SK-N-MC (cell line): ENCODE measurements at regions not wholly inside any gene's neighbourhood (a gene's known extent, or its start where the extent isn't known, plus 50 kb on each side); places are given as distances from the start of the nearest gene placed in this dataset.
"Not testable (repeated sequence)": the region's sequence is repeated elsewhere in the genome, so short reads cannot be mapped to it uniquely, and the experiment has no call there.

Experiments used
- DNase-seq: peaks from one replicate; pipeline ENCODE4 v3.0.0-alpha.2; 2011; ENCODE audit warnings: low read depth, low spot score
- H3K27ac ChIP-seq: fragments of 200-600 bp; sonication (generic); 2 replicates; pipeline ENCODE4 v1.5.1; 2016; ENCODE audit warnings: mixed run types
- H3K36me3 ChIP-seq: fragments of 200-600 bp; sonication (generic); 2 replicates; pipeline ENCODE4 v1.6.1; 2017; ENCODE audit warnings: antibody characterized with exemption, low read length, mixed read lengths; ENCODE audit not compliant: insufficient read depth
- H3K4me3 ChIP-seq: fragments of 200-600 bp; sonication (generic); 2 replicates; pipeline ENCODE4 v1.5.1; 2016
- H3K9ac ChIP-seq: fragments of 200-600 bp; sonication (generic); 2 replicates; pipeline ENCODE4 v1.8.0; 2017; ENCODE audit warnings: mixed run types, mixed read lengths; ENCODE audit not compliant: insufficient read length
- H3K9me3 ChIP-seq: fragments of 200-600 bp; sonication (generic); 2 replicates; pipeline ENCODE4 v1.6.1; 2017; ENCODE audit warnings: low read depth, mild to moderate bottlenecking, antibody characterized with exemption, low read length, moderate library complexity, mixed read lengths
- EZH2 ChIP-seq: fragments of 200-600 bp; sonication (generic); IDR thresholded peaks from one replicate; pipeline ENCODE4 v1.6.1; 2017; ENCODE audit warnings: antibody characterized with exemption
- FOXP2 ChIP-seq: optimal IDR thresholded peaks from 2 replicates; pipeline ENCODE3; 2011; ENCODE audit warnings: mild to moderate bottlenecking, moderate library complexity; ENCODE audit not compliant: insufficient read depth; ENCODE audit errors: extremely low read length, control extremely low read depth
- POLR2AphosphoS5 ChIP-seq: IDR thresholded peaks from 2 replicates; pipeline ENCODE4 v1.6.1; 2012; ENCODE audit warnings: mild to moderate bottlenecking, low read depth, low read length, borderline replicate concordance

DNA sequence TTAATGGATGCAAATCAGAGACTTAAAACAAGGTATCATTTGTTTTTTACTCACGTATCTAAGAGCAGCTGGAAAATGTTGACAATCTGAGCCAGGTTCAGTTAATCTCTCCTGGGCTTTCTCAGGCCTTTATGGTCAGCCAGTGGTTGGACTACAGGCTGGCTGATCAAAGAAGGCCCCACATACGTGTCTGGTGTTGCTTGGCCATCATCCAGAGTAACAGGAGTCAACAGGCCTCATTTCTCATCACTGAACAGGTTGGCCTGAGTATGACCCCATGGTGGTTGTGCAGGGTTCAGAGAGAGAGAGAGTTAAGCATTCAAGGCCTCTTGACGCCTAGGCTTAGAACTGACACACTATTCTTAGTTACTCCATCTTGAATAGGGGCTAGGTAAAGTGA is 97.0 kb upstream of the VLDLR start:
- Histone ChIP-seq H3K9ac (no peak overlapping the region), H3K36me3 (no peaks in the 10 kb centered on the region), H3K27ac (no peak overlapping the region), H3K9me3 (no peaks in the 10 kb centered on the region), H3K4me3 (no peak overlapping the region)
- no peak for DNase-seq
- TF ChIP-seq EZH2 (no peak), POLR2AphosphoS5 (no peak), FOXP2 (no peak)

DNA sequence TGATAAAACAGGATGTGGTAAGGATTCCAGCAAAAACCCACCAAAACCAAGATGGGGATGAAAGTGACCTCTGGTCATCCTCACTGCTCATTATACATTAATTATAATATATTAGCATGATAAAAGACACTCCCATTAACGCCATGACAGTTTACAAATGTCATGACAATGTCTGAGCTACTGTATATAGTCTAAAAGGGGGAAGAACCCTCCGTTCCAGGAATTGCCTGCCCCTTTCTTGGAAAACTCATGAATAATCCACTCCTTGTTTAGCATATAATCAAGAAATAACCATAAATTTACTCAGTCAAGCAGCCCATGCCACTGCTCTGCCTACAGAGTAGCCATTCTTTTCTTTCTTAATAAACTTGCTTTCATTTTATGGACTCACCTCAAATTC is 96.4 kb upstream of the VLDLR start:
- no peak for DNase-seq
- Histone ChIP-seq H3K27ac (no peak overlapping the region), H3K4me3 (no peak overlapping the region), H3K36me3 (no peaks in the 10 kb centered on the region), H3K9ac (no peak overlapping the region), H3K9me3 (no peaks in the 10 kb centered on the region)
- TF ChIP-seq POLR2AphosphoS5 = no peak
- no peak for TF ChIP-seq FOXP2
- TF ChIP-seq EZH2 = no peak

DNA sequence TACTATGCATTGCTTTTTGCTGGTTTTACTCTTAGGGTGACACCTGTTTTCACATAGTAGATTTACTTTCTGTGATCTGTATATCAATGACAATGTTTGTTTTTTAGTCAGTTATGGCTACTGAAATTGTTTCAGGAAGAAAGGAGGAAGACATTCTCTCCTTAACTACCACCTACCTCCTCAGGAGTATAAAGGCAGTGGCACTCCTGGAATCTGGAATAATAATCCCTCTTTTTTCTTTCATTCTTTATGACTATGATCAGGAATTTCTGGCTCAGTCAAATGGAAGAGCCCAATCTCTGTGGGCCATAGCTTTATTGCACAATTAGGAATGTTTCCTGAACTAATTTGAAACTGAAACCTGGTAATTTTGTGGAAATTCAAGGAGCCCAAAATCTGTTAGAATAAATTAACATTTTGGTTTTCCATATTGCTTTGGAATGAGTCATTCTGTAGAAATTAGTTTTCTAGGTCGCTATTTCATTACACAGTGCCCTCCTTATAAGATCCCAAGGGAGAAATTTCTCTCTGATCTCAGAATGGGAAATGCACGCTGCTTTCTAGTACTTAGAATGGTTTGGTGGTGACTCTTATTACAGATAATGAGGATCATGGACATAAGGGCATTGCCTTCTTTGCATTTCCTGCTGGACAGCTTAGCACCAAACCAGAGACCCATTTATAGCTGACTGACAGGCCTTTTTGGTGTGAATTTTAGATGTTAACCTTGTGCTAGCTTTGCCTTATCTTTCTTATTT is 95.3 kb upstream of the VLDLR start:
- H3K9ac ChIP-seq = no peak overlapping the region
- DNase-seq = no peak
- no peaks in the 10 kb centered on the region for H3K36me3 ChIP-seq
- H3K9me3 ChIP-seq = no peaks in the 10 kb centered on the region
- no peak overlapping the region for H3K4me3 ChIP-seq
- TF ChIP-seq FOXP2 = no peak
- no peak for TF ChIP-seq EZH2
- no peak for TF ChIP-seq POLR2AphosphoS5
- H3K27ac ChIP-seq = no peak overlapping the region

DNA sequence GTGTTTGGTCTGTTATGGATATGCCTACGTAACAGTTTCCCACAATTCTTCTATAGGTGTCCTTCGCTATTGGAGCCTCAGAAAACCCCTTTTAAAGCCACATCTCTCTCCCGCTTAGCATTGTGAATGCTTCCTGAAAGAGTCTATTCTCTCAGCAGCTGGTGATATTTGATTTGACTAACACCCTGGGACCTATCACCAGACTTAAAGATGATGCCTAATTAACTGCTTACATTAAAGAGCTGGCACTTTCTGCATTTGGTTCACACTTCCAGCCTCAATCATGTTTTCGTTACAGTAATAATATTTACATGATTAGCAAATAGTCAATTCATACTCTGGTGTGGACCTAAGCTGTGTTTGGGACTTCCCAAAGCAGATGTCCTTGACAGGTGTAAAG is 90.1 kb upstream of the VLDLR start:
- DNase-seq = no peak

DNA sequence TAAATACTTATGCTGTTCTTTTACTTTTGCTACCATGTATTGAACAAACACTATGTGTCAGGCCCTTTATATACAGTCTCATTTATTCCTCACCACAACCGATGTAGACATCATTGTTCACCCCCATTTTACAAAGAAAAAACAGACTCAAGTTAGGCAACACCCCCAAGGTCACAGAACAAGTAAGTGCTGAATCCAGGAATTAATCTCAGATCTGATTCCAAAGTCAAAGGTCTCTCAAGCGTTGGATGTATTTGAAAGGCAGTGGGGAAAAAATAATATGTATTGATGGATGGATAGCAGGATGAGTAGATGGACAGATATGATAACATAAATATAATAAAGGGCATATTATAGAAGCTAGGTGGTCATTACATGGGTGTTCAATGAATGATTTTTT is 85.1 kb upstream of the VLDLR start:
- H3K4me3 ChIP-seq = no peak overlapping the region
- no peak overlapping the region for H3K27ac ChIP-seq
- DNase-seq = no peak
- no peak overlapping the region for H3K9ac ChIP-seq
- H3K36me3 ChIP-seq = no peaks in the 10 kb centered on the region
- H3K9me3 ChIP-seq = no peaks in the 10 kb centered on the region
- TF ChIP-seq POLR2AphosphoS5 (no peak), EZH2 (no peak), FOXP2 (no peak)

More for the DNA sequence above, 90.1 kb upstream of the VLDLR start:
- H3K27ac ChIP-seq = no peak overlapping the region
- no peaks in the 10 kb centered on the region for H3K36me3 ChIP-seq
- H3K9ac ChIP-seq = no peak overlapping the region
- no peak overlapping the region for H3K4me3 ChIP-seq
- no peaks in the 10 kb centered on the region for H3K9me3 ChIP-seq
- TF ChIP-seq EZH2 (no peak), POLR2AphosphoS5 (no peak), FOXP2 (no peak)

DNA sequence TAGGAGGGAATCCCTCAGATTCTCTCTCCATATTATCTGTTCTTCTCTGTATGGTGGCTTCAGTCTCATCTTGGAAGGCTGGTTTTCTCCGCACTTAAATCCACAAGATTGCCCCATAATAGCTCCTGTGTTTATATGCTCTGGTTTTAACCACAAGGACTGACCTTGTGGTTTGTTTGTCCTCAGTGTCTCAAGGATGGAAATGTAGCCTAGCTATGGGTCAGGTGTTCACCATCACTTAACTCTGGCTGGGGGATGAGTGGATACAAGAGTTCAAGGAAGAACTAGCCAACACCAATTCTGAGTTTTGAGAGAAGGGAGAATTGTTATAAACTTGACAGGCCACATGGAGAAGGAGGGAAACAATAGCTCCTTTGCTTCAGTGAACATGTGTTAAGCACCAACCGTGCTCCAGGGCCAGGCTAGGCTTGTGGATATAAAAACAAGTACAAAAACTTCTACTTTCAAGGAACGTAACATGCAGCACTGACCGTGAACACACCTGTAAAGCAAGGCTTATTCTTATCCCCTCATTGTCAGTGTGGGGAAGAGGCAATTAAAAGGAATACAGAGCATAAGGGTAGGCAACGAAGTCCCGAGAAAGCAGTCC is 75.6 kb upstream of the VLDLR start:
- Histone ChIP-seq H3K4me3 (no peak overlapping the region), H3K9ac (no peak overlapping the region), H3K36me3 (no peaks in the 10 kb centered on the region), H3K9me3 (no peaks in the 10 kb centered on the region), H3K27ac (no peak overlapping the region)
- no peak for DNase-seq
- TF ChIP-seq POLR2AphosphoS5 (no peak), EZH2 (no peak), FOXP2 (no peak)

DNA sequence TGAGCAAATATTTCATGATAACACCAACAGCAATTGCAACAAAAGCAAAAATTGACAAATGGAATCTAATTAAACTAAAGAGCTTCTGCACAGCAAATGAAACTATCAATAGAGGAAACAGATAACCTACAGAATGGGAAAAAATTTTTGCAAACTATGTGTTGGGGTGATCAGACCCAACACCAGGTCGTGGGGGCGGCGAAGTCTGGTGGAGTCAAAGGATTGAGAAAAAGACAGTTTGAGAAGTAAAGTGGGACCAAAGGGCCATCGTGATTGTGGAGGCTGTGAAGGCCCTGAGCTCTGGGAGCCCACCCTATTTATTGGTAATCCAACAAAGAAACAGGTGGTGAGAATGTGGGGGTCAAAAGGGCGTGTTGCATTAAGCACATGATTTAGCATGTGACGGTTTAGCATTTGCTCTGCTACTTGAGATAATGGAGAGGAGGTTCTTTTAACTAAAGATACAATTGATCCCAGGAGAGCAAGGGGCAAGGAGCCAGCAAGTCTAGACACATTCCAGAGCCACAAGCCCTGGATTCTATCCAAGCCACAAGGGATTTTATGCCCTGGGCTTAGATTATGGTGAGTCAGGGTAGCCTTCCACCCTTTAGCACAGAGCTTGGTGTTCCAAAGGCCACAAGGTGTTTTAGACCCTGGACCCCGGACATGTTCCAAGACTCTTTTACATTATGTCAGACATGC is 65.5 kb upstream of the VLDLR start:
- not testable (repeated sequence) for H3K27ac ChIP-seq, H3K4me3 ChIP-seq, H3K36me3 ChIP-seq, DNase-seq, H3K9me3 ChIP-seq, H3K9ac ChIP-seq

DNA sequence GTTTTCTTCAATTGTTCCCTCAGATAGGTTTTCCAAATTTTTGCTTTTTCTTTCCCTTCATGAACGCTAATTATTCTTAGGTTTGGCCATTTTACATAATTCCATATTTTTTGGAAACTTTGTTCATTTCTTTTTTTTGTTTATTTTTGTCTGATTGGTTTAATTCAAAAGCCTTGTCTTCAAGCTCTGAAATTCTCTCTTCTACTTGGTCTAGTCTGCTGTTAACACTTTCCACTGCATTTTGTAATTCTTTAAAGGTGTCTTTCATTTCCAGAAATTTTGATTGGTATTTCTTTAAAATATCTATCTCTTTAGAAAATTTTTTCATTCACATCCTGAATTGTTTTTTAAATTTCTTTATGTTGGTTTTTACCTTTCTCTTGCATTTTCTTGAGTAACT is 63.9 kb upstream of the VLDLR start:
- Histone ChIP-seq H3K9ac (no peak overlapping the region), H3K36me3 (no peaks in the 10 kb centered on the region), H3K27ac (no peak overlapping the region), H3K9me3 (no peaks in the 10 kb centered on the region), H3K4me3 (no peak overlapping the region)
- TF ChIP-seq POLR2AphosphoS5 = no peak
- TF ChIP-seq FOXP2 = no peak
- TF ChIP-seq EZH2 = no peak
- no peak for DNase-seq
